ENCODE measurements at regions not wholly inside any gene's neighbourhood (a gene's known extent, or its start where the extent isn't known, plus 50 kb on each side); places are given as distances from the start of the nearest gene placed in this dataset.
"Not testable (repeated sequence)": the region's sequence is repeated elsewhere in the genome, so short reads cannot be mapped to it uniquely, and the experiment has no call there.

DNA sequence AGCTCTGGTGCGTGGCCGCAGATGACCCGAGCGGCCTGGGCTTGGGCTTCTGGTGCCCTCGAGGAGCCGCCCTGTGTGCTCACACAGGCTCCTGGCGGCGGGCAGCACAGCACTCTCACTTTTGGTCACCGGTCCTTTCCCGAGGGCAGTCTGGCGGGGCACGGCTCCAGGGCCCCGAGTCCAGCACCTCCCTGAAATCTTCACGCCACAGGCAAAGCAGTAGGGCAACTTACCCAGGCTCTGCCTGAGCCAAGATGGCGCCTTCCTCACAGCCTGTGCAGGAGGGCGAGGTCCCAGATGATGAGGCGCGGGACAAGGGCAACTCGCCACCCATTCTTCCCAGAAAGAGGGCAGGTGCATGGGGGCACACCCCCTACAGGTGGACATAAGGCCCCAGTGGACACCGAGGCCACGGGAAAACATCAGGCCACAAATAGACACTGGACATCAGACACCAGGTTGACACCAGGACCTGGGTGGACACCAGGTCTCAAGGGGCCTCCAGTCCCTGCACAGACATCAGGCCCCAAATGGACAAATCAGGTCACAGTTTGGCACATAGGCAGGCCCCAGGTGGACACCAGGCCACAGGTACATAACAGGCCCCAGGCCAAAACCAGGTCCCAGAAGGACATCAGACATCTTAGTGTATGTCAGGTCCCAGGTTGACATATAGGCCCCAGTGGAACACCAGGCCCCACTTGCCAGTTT is 57.6 kb upstream of the SEPTIN5 start:
- TF ChIP-seq CTCF (IDR thresholded peaks at IDR 0.05; ENCODE audit: extremely low read depth, missing control alignments) = no peak
- DNase-seq (ENCODE audit: low spot score) = no peak

- DNase-seq (ENCODE audit: low spot score) = no peak
- no peak for TF ChIP-seq CTCF (IDR thresholded peaks at IDR 0.05; ENCODE audit: extremely low read depth, missing control alignments)
These were observed 56.8 kb upstream of the SEPTIN5 start for GRCh38 chr22:19657252-19658056.

GRCh38 chr22:19658057-19658966 is 56.0 kb upstream of the SEPTIN5 start:
- DNase-seq (ENCODE audit: low spot score) = no peak
- TF ChIP-seq CTCF (IDR thresholded peaks at IDR 0.05; ENCODE audit: extremely low read depth, missing control alignments) = no peak

- no peak for DNase-seq (ENCODE audit: low spot score)
- TF ChIP-seq CTCF (IDR thresholded peaks at IDR 0.05; ENCODE audit: extremely low read depth, missing control alignments) = no peak
These were observed 55.1 kb upstream of the SEPTIN5 start for GRCh38 chr22:19658967-19659804.

GRCh38 chr22:19659805-19660345 is 54.4 kb upstream of the SEPTIN5 start:
- TF ChIP-seq CTCF (IDR thresholded peaks at IDR 0.05; ENCODE audit: extremely low read depth, missing control alignments) = no peak
- DNase-seq (ENCODE audit: low spot score) = no peak

GRCh38 chr22:19660583-19660982 is 53.7 kb upstream of the SEPTIN5 start:
- not testable (repeated sequence) for DNase-seq (ENCODE audit: low spot score)

DNA sequence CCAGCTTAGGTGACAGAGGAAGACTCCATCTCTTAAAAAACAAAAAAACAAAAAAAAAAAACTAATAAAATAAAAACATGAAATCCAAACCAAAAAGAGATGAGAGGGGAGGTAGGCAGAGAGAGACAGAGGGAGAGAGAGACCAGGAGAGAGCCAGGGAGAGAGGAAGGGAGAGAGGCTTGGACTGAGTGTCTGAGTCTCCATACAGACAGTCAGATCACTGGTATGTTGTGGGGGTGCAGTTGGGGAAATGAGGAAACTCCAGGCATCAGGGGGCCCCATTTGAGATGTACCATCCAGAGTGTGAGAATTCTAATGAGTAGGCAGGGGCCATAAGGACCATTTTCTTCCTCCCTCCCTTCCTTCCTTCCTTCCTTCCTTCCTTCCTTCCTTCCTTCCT is 53.1 kb upstream of the SEPTIN5 start:
- no peak for DNase-seq (ENCODE audit: low spot score)
- no peak for TF ChIP-seq CTCF (IDR thresholded peaks at IDR 0.05; ENCODE audit: extremely low read depth, missing control alignments)

DNA sequence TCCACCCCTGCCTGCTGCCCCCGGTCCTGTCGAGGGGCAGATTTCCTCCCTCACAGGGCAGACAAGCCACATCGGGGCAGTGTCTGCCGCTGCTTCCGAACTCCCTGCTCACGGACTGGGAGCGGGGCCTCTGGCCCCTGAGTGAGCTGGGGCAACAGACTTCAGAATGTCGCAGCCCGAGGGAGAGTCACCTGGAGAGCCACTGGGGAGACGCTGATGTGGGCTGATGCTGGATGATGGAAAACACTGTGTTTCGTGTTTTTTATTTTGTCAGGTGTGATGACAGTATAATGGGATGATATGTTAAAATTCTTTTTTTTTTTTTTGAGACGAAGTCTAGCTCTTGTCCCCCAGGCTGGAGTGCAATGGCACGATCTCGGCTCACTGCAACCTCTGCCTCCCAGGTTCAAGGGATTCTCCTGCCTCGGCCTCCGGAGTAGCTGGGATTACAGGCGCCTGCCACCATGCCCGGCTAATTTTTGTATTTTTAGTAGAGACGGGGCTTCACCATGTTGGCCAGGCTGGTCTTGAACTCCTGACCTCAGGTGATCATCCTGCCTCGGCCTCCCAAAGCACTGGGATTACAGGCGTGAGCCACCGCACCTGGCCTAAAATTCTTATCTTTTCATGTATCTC is 52.1 kb upstream of the SEPTIN5 start:
- DNase-seq (ENCODE audit: low spot score) = not testable (repeated sequence)
